NCI-H1417 (cell line): ENCODE measurements at regions not wholly inside any gene's neighbourhood (a gene's known extent, or its start where the extent isn't known, plus 50 kb on each side); places are given as distances from the start of the nearest gene placed in this dataset.

Source experiments
- DNase-seq, 3 experiments: peaks; one replicate each; lab custom pipeline; 2025; lab: John Stamatoyannopoulos, UW

- DNase-seq = no peak
Observed at GRCh38 chr1:230003409-230003808, 63.6 kb upstream of the GALNT2 start.

GRCh38 chr1:230005040-230005439, 62.0 kb upstream of the GALNT2 start:
- no peak for DNase-seq

GRCh38 chr1:230008721-230009120, 58.3 kb upstream of the GALNT2 start:
- DNase-seq = no peak

GRCh38 chr1:230009611-230010313, 57.3 kb upstream of the GALNT2 start:
- DNase-seq = no peak

GRCh38 chr1:230010603-230011332, 56.3 kb upstream of the GALNT2 start:
- DNase-seq = no peak

GRCh38 chr1:230011333-230012092, 55.5 kb upstream of the GALNT2 start:
- DNase-seq = no peak

GRCh38 chr1:230012093-230012393, 55.0 kb upstream of the GALNT2 start:
- DNase-seq = no peak

GRCh38 chr1:230012741-230013140, 54.3 kb upstream of the GALNT2 start:
- DNase-seq = no peak

- no peak for DNase-seq
Observed at GRCh38 chr1:230016159-230016558, 50.9 kb upstream of the GALNT2 start.
